ENCODE measurements at regions not wholly inside any gene's neighbourhood (a gene's known extent, or its start where the extent isn't known, plus 50 kb on each side); places are given as distances from the start of the nearest gene placed in this dataset.

DNA sequence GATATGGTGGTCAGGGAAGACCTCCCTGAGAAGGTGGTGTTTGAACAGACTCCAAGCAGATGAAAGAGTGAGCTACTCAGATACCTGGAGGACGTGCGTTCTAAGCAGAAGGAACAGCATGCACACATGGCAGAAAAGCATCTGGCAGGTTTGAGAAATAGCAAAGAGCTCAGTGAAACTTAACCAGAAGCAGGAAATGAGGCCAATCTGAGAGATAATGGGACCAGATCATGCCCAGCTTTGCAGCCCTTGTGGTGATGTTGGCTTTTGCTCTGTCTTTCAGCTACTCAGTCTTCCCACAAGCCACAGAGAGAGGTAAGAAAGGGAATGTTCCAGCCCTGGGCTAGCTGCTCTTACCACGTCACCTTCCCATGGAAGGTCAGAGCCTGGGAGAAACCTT, 176.3 kb upstream of the GSC start:
- DNase-seq, result no peak

DNA sequence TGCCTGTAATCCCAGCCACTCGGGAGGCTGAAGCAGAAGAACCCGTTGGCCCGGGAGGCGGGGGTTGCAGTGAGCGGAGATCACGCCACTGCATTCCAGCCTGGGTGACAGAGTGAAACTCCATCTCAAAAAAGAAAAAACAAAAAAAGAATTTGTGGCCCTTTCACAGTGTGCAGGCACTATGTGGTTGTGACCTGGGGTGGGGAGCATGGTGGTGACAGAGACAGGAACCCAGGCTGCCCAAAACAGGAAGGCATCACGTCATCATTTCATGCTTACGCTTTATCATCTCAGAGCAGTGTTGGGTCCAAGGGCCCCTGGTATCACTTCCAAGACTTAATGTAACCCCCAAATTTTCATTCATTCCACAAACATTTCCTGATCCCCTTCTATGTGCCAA, 175.7 kb upstream of the GSC start:
- DNase-seq, result no peak

DNA sequence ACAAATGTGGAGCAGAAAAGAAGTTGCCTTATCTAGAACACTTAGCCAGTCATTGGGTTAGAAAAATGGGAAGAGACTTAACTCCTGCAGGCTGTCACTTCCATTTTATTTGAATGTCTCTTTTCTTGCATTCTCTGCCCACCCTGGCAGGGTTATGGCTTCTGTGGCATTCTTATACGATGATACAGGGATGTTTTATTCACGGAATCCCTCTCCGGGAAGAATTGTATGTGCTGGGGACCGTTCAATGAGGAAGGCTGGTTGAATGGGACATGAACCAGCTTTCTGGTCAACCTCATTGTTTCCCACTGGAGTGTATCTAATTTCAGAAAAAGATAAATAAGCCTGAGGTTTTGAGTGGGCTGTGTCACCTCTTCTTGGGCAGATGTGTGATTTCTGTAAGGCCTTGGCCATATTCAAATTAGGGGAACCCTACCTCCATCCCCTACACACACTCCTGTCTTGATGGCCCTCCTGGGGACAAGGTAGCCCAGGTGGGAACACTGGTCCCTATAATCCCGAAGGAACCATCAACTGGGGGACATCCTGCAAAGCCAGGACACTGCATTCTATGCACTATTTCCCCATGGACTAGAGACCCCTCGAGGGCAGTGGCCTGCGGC, 174.8 kb upstream of the GSC start:
- no peak for DNase-seq

DNA sequence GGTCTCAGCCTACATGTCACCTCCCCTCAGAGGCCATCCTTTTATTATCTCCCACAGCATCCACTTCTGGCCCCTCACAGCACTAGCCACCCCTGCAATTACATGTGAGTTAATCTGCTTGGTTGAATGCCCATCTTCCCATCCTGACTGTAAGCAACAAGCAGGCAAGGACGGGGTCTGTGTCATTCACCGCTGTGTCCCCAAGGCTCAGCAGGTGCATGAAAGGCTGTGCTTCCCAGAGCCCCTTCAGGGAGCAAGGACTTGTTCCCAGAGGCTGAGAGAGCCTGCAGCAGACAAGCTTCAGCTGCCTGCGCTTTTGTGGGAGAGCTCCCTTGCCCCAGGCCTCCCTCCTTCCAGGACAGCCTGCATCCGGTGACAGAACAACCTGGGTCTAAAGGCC, 172.7 kb upstream of the GSC start:
- no peak for DNase-seq

DNA sequence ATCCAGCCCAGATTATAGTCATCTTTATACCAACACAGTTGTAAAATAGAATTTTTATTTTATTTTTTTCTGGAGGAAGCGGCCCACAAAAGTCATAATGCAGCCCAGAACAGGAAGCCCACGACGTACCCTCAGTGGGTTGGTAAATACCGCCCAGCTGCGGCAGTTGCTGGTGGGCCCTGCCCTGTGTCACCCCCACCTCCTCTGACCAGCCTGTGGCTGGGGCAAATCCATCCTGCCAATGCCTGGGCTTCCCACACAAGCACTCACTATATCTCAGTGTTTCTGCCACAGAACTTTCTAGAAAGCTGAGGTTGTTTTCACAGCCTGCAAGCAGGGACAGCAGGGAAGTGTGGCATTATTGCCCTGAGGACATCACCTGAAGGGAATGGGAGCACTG, 171.4 kb upstream of the GSC start:
- DNase-seq, result no peak

DNA sequence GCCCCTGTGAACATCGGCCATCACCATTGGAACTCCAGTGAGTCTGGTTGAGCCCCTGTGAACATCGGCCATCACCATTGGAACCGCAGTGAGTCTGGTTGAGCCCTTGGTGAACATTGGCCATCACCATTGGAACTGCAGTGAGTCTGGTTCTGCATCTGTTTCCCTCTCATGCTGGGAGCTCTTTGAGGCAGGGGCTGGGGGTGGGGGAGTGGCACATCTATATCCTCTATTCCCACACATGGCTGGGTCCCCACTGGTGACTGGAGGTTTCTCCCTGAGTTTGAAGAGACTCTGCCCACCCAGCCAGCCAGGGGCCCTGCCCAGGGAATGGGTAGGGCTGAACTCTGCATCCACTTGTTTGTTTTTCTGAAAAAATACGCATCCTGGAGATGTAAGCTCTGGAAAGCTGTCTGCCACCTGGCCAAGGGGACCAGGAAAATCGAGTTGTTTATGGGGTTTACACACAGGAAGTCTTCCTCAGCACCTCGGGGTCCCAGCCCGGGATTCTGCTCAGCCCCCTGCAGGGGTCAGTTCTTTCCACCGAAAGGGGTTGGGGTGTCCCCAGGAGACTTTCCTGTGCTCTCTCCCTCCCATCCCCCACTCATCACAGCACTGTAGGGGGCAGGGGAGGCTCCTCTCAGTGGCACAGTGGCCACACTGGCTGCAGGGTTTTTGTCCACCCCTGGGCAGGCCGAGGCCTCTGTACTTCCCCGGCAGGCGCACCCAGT, 170.5 kb upstream of the GSC start:
- no peak for DNase-seq

DNA sequence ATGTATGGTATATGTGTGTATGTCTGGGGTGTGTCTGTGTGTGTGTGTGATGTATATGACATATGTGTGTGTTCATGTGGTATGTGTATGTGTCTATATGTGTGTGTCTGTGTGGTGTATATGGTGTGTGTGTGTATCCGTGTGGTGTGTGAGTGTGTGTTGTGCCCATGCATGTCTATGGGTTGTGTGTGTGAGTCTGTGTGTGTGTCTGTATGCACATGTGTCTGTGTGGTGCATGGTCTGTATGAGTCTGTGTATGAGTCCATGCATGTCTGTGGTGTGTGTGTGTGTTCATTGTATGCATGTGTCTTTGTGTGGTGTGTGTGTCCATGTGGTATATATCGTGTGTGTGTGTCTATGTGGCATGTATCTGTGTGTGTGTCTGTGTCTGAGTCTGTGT, 168.1 kb upstream of the GSC start:
- no peak for DNase-seq

DNA sequence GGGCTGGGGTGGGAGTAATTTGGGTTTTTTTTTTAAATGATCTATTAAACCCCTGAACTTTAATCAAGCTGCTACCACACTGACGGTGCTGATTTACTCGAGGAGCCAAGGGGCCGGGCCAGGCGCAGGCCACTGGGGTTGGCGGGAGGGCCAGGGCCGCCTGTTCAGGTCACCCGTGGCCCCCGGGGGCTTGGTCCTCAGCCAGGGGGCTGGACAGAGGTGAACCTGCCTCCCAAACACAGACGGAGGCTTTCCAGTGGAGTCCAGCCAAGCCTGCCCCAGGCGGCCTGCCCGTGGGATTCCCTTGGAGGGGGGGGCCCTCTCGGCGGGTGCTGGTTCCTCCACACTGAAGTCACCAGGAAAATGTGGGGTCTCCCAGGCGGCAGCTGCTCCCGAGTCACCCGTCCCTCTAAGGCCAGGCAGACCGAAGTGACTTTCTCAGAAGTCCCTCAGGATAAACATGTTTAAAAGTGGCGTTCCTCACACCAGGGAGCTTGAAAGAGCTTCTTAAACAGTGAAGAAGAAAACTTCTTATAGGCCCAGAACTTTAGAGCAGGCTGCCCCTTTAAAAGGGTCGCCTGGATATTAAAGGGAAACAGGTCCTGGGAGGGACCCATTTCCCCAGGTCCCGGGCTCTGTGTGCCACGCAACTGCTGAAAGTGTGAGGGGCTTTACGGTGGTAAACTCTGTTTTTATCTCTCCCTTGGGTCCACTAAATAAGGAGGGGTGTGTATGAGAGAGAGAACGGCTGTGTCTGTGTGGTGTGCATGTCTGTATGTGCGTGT, 167.2 kb upstream of the GSC start:
- no peak for DNase-seq

DNA sequence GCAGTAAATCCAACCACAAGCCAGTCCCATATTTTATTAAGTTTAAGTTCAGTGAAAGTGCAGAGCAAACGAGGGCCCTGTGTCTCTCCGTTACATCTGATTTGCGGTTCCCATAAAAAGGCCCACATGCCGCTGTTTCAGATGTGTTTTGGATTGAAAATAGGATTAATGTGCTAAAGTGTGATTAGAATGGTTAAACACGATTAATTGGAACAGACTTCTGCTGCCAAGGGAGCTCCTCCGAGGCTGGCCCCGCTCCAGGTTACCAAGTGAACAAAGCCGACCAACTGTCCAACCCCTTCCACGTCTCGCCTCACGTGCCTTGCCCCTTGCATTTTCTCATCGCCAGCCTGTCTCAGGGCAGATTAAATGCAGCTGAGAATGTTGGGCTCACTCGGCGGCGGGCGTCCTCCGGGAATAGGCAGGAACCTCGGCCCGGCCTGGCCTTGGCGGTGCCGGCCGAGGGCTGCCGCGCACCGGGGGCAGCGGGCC, 166.5 kb upstream of the GSC start:
- peak; percentile 88 for DNase-seq

DNA sequence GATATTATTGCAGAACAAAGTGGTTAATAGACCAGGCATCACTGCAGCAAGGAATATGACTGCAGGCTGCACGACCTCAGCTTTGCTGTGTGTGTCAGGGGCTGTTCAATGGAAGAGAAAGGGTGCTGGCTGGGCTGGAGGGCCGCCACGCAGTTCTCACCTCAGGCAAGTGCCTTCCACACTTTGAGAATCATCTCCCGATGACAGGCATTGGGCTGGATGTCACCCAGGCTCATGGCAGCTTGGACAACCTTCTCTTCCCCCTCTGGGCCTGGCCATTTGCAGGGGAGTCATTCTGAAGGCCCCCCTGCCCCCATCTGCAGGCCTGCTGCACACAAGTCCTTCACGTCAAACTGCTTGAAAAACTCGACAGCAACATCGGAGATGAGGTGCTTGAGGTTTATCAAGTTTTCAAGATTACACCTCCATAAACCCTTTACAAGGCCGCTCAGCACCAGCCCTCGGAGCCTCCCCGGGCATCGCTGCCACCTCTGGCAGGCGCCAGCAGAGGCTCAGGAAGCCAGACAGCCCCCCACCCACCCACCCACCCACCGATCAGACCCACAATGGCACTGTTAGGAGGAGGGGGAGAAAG, 165.9 kb upstream of the GSC start:
- peak; percentile 34 for DNase-seq

DNA sequence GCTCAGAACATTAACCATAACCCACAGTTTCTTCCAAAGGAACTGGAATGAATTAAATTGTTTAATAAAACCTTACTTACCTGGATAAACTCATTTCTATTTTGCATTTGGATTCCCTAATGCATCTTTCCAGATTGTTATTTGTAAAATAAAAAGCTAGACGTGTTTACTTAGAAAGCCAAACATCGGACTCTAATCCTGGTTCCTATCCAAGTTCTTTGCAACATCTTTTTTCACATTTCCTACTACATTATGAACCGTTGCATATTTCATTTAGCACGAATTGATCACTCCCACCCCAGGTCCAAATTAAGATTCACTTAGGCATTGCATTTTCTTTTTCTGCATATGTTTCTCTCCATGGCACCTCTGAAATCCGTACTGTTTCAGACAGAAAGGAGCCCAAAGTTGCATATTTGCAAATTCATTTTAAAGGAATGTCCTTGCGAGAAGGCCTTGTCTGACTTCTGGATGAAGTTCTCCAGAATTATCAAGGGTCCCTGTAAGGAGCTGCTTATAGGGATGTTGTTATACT, 164.4 kb upstream of the GSC start:
- DNase-seq, result no peak

DNA sequence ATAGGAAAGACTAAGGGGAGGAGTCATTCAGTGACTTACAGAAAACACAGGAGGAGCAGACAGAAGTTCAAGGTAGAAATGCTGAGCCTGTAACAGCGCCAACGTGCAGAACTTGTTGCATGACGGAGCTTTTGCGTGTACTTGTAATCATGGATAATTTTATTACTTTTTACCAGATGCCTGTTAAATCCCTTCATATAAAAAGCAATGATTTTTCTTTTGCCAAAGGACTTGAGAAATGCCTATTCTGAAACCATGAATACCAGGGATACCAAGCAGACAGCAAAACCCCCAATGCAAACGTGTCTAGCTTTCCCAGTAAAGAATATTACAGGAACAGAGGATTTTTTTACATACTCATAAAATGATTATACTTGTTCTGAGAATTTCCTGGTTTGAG, 163.6 kb upstream of the GSC start:
- DNase-seq, result no peak

DNA sequence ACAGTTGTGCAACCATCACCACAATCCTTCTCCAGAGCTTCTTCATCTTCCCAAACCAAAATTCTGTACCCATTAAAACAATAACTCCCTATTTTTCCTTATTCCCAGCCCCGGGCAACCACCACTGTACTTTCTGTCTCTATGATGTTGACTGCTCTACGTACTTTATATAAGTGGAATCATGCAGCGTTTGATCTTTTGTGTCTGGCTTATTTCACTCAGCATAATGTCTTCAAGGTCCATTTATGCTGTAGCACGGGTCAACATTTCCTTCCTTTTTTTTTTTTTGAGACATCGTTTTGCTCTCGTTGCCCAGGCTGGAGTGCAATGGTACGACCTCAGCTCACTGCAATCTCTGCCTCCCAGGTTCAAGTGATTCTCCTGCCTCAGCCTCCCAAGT, 162.7 kb upstream of the GSC start:
- no peak for DNase-seq

DNA sequence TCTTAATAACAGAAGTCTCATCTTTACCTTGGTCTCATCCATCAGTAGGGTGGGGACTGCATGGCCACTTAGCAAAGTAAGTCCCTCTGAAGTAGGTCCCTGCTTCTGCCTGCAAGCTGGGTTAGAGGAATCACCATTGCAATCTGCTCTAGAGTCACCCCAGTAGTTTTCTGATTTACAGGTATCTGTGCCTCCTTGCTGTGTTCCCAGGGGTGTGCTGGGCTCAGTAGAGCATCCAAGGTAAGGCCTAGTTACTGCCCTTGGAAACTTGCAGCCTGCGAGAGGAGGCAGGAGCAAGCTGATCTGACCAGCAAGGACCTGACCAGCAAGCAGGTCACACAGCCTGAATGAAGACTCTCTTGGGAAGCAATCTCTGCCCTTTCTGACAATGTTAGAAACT, 160.8 kb upstream of the GSC start:
- no peak for DNase-seq

DNA sequence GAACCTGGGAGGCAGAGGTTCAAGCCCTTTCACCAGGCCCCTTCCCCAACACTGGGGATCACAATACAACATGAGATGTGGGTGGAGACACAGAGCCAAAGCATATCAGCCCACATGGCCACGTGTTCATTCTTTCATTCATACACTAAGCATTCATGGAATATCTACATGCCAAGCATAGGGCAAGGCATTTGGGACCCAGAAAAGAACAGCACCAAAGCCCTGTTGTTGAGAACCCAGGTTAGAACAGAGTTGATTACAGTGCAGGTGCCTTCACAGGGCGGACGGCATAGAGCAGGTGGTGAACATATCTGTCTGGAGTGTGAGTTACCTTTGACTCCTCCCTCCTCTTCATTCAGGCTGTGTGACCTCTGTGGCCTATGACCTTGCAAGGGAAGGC, 159.4 kb upstream of the GSC start:
- no peak for DNase-seq

DNA sequence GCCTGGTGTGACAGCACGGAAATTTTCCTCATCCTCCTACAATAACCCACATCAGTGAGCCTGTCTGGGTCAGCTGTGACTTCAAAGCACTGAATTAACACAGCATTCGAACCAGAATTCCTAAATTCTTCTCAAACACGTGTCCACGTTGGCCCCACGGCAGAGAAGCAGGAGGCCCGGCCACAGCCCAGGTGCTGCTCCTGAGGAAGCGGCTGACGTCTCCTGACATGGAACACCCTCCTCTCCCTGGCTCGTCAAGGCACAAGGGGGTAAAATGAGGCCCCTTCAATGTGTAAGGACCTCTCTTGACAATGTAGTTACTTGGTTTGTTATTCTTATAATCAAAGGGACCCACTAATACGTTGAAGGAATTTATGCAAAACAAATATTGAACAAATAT, 156.3 kb upstream of the GSC start:
- no peak for DNase-seq

DNA sequence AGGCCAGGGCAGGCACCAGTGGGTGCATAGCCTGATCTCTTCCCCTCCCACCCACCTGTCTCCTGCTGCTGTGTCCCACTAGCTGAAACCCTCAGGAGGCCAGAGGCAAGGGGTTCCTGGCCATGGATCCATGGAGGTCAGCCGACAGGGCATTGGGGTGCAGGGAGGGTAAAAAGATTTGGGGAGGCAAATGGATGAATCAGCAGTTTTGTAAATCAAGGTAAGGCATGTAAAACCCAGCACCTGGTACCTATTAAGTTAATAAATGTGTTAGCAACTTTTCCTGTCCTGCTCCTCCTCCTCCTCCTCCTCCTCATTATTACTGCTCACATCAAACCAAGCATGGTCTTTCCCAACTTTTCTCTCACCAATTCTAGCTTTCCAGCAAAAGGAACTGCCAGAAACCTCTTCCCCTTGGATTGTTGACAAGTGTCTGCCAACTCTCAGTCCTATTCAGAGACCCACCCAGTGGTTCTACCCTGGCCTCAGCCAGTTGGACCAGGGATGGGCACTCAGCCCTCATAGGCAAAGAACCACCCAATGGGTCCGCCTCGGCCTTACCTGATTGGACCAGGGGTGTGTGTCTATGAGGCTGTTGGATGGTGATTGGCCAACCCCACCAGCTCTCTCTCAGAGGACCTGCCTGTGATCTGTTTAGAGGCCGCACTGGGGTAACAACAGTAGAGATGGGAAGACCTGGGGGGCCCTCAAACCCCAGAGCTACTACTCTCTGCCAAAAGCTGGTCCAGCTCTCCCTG, 155.7 kb upstream of the GSC start:
- no peak for DNase-seq

DNA sequence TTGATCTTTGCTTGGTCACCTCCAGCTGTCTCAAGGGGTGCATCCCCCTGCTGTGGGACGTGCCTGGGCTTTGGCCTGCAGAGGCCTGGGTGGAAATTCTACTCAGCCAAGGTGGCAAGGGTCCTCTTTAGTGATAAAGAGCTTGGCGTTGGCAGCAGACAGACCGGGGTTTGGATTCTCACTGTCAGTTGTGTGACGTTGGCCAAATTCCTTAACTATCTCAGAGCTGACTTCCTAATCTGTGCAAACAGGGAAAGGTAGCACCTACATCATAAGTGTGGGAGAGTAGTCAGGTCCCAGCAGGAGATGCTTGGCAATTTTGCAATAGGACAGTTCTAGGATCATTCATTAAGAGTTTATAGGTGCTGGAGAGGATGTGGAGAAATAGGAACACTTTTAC, 154.3 kb upstream of the GSC start:
- no peak for DNase-seq

DNA sequence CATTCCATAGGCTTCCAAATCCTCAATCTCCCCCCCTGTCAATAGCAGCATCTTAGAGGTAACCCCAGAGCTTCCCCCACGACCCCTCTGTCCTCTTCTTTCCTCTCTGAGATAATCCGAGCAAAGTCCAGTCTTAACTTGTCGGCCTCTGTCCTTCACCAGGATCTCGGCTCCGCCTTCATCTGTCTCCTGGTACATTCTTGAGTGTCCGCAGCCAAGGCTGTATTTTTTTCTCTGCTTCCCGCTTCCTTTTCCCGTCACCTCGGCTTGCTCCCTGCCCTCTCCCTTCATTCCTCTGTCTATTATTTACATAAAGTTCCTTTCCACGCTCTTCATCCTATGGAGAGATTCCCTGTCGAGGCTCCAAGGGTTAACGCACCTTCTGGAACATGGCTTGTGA, 153.9 kb upstream of the GSC start:
- DNase-seq, result no peak

DNA sequence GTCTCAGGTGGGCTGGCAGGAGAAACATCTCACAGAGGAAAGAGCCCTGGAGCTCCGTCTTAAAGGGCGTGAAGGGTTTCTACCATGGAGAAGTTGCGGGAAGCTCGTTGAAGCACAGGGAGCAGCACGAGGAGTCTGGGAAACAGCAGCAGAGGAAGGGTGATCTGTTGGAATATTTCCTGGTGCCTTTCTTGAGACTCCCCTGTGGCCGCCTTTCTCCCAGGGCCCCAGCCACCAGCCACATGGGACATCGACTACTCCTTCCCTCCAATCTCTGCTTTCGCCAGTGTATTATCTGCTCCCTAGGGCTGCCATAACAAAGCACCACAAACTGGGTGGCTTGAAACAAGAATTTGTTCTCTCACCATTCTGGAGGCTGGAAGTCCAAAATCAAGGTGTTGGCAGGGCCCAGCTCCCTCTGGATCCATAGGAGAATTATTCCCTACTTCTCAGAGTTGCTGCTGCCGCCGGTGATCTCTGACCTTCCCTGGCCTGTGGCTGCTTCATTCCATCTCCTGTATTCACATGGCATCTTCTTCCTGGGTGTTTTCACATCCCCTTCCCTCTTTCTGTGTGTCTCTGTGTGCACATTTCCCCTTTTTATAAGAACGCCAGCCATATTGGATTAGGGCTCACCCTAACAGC, 152.8 kb upstream of the GSC start:
- no peak for DNase-seq

DNA sequence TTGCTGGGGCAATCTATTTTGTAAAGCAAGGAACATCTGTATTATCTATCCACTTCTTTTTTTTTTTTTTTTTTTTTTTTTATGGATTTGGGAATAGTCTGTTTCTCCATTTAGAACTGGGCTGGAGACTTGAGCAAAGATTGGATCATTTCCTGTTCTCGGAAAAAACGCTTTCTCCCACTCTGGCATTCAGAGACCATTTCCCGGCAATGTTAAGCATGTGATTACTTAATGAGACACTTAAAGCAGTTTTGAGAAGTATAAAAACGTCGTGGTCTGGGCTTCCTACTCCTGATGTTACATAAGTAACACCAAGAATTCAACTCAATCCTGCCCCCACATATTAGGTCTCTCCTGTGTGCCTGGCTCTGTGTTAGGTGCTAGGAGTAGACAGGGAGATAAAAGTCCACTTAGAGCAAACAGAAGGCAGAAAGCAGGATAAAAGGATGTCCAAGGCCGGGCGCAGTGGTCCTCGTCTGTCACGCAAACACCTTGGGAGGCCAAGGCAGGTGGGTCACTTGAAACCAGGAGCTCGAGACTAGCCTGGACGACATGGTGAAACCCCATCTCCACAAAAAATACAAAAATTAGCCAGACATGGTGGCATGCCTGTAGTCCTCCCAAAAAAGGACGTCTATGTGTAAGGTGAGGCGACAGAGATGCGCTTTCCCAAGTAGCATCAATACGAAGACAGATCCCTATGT, 152.1 kb upstream of the GSC start:
- DNase-seq, result no peak
